Thyroid gland (tissue), 4 donors: ENCODE measurements at regions not wholly inside any gene's neighbourhood (a gene's known extent, or its start where the extent isn't known, plus 50 kb on each side); places are given as distances from the start of the nearest gene placed in this dataset.

Experiments used
- DNase-seq, 2 donors: peaks; one replicate each; pipeline ENCODE4 v3.0.0-alpha.2; 2019
- H3K27ac ChIP-seq, 3 donors: fragments of 200-600 bp; sonication (generic); 1 replicate in 2 of 3; 2 replicates in 1 of 3; pipeline ENCODE4 v1.5.1; 2016 to 2019; ENCODE audit warnings: mild to moderate bottlenecking in 1 of 3, moderate library complexity in 1 of 3
- H3K27me3 ChIP-seq: fragments of 200-600 bp; sonication (generic); one replicate; pipeline ENCODE4 v1.5.1; 2019
- H3K36me3 ChIP-seq, 2 donors: fragments of 200-600 bp; sonication (generic); one replicate each; pipeline ENCODE4 v1.5.1; 2016 to 2019
- H3K4me1 ChIP-seq, 2 donors: fragments of 200-600 bp; sonication (generic); one replicate each; pipeline ENCODE4 v1.5.1; 2017 to 2019
- H3K4me3 ChIP-seq, 3 donors: fragments of 200-600 bp; sonication (generic); replicated peaks in 1 of 3; 1 replicate in 2 of 3; 2 replicates in 1 of 3; pipeline ENCODE4 v1.5.1; 2016; ENCODE audit warnings: mild to moderate bottlenecking in 1 of 3
- H3K9me3 ChIP-seq: fragments of 200-600 bp; sonication (generic); one replicate; pipeline ENCODE4 v1.5.1; 2017
- POLR2A ChIP-seq, 2 donors: fragments of 450-650 bp; IDR thresholded peaks; one replicate each; pipeline ENCODE4 v1.6.1; 2017; ENCODE audit warnings: antibody characterized with exemption in 2 of 2, mild to moderate bottlenecking in 2 of 2, moderate library complexity in 1 of 2
- WGBS, 2 donors: methylation state at CpG; one replicate each; pipeline ENCODE4 v1.1.5; 2017; 5-methylcytosine and 5-hydroxymethylcytosine counted together
- intact Hi-C: fragments of 100-400 bp; cut with DNase I; formaldehyde crosslinking; loops from one replicate; pipeline ENCODE4 v1.15.1; 2023
- TF ChIP-seq, protein P1 (sequence below), 6 experiments: fragments of 200-600 bp in 3 of 6; fragments of 450-650 bp in 3 of 6; sonication (generic) in 3 of 6; IDR thresholded peaks; one replicate each; pipeline ENCODE4 v1.5.1; 2016 to 2019; ENCODE audit warnings: antibody characterized with exemption in 6 of 6, mild to moderate bottlenecking in 2 of 6, inconsistent platforms in 1 of 6, moderate library complexity in 1 of 6

DNA sequence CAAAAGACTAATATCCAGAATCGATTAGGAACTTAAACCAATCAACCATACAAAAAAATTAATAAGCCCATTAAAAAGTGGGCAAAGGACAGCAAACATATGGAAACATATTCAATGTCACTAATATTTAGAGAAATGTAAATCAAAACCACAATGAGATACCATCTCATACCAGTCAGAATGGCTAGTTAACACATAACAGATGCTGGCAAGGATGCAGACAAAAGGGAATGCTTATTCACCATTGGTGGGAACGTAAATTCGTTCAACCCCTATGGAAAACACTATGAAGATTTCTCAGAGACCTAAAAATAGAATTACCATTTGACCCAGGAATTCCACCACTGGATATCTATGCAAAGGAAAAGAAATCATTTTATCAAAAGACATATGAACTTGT is 468.2 kb upstream of the ST6GAL2 start:
- H3K27me3 ChIP-seq: no peaks in the 10 kb centered on the region
- H3K4me1 ChIP-seq: peaks cover 17 to 32% of the 10 kb centered on the region in 2 donors
- no peak overlapping the region for H3K4me3 ChIP-seq
- H3K27ac ChIP-seq: no peak overlapping the region
- intact Hi-C loops: no loop called here
- TF ChIP-seq POLR2A (IDR thresholded peaks at IDR 0.05): no peak
- TF ChIP-seq, protein P1, sequence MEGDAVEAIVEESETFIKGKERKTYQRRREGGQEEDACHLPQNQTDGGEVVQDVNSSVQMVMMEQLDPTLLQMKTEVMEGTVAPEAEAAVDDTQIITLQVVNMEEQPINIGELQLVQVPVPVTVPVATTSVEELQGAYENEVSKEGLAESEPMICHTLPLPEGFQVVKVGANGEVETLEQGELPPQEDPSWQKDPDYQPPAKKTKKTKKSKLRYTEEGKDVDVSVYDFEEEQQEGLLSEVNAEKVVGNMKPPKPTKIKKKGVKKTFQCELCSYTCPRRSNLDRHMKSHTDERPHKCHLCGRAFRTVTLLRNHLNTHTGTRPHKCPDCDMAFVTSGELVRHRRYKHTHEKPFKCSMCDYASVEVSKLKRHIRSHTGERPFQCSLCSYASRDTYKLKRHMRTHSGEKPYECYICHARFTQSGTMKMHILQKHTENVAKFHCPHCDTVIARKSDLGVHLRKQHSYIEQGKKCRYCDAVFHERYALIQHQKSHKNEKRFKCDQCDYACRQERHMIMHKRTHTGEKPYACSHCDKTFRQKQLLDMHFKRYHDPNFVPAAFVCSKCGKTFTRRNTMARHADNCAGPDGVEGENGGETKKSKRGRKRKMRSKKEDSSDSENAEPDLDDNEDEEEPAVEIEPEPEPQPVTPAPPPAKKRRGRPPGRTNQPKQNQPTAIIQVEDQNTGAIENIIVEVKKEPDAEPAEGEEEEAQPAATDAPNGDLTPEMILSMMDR (IDR thresholded peaks at IDR 0.05): no peak
- no peak for DNase-seq
- no peaks in the 10 kb centered on the region for H3K9me3 ChIP-seq
- no peaks in the 10 kb centered on the region for H3K36me3 ChIP-seq
- WGBS, 2 donors: 80 to 85% methylated on average over 3 of the region's 3 CpGs

DNA sequence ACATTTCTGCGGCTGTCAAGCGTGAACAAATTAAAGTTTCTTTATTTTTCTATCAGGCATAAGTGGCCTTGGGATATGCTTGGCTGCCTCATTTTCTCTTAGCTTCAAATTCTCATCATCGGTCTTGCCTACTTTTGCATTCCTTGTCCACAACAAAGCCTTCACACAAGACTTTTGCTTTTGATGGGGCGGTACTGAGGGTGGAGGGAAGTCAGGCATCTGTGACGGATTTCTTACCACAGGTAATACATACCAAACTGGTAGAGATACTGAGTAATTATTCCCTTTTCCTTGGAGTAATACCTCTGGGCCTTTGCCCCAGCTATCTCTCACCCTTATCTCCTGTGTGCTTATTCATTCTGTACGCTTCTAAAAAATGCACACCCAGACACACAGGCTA is 468.3 kb upstream of the RGPD4 start:
- no peak overlapping the region for H3K4me3 ChIP-seq
- 25 to 55% methylated on average over 6 of the region's 6 CpGs for WGBS, 2 donors
- H3K27me3 ChIP-seq: no peaks in the 10 kb centered on the region
- peak overlapping the region; percentile 76 to 87 (median 82) for H3K27ac ChIP-seq
- TF ChIP-seq, protein P1 (IDR thresholded peaks at IDR 0.05): peak in 1 of 6 experiments; percentile 3
- TF ChIP-seq POLR2A (IDR thresholded peaks at IDR 0.05): peak in 1 of 2 donors; percentile 24
- H3K36me3 ChIP-seq: no peaks in the 10 kb centered on the region
- H3K4me1 ChIP-seq: peaks cover 31 to 55% of the 10 kb centered on the region in 2 donors
- intact Hi-C loops: no loop called here
- H3K9me3 ChIP-seq: no peaks in the 10 kb centered on the region
- peak; percentile 77 to 78 for DNase-seq

DNA sequence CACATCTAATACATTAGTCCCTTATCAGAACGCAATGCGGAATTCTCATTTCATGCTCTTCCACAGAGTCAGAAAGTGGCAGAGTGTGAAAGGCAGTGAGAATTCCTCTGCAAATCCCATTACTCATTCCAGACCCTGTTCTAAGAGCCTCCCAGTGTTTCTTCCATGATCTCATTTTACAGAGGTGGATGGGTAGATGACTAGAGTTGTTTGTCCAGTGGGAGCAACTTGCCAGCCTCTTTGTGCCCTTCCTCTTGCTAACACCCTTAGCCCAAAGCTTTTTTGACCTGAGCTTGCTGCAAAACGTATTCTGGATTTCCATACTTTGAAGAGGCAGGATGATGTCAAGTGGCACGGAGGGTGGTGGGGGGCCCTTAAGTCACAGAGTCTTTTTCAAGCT is 467.7 kb upstream of the RGPD4 start:
- WGBS, 2 donors: 69 to 77% methylated on average over 4 of the region's 4 CpGs
- Histone ChIP-seq H3K9me3 (no peaks in the 10 kb centered on the region), H3K4me3 (no peak overlapping the region), H3K4me1 (peaks cover 35 to 59% of the 10 kb centered on the region in 2 donors), H3K27me3 (no peaks in the 10 kb centered on the region), H3K36me3 (no peaks in the 10 kb centered on the region), H3K27ac (peak overlapping the region; percentile 76 to 87 (median 82))
- TF ChIP-seq, protein P1 (IDR thresholded peaks at IDR 0.05): no peak
- no peak for TF ChIP-seq POLR2A (IDR thresholded peaks at IDR 0.05)
- intact Hi-C loops: no loop called here
- peak in 1 of 2 donors; percentile 23 for DNase-seq

DNA sequence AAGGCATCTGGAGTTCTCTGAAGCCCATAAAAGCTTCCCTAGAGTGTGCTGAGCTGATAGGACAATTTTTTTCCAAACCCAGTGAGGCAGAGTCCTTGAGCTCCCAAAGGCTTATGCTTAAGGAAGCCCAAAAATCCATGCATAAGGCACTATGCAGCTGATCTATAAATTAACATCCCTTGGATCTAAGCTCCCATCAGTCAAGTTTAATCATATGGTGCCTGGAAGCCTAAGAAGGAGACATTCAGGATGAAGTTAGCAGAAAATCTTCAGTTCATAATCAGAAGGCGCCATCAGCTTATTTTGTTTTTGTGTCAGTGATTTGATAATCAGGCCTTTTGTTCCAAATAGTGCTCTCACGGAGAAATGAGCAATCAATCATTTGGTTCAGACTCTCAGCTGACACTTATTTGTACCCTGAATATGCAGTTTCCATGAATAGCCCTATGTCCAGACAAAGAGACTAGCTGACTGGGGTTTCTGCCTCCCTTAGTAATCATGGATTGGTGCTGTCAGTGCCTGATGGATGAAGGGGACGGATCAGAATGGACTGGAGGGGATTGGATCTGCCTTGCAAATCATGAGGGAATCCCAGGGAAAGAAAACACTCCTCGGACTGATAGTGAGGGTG is 464.8 kb upstream of the RGPD4 start:
- Histone ChIP-seq H3K4me3 (no peak overlapping the region), H3K27me3 (no peaks in the 10 kb centered on the region), H3K4me1 (peaks cover 49 to 52% of the 10 kb centered on the region in 2 donors), H3K9me3 (no peaks in the 10 kb centered on the region), H3K27ac (peak overlapping the region in 2 of 3 donors; percentile 68 to 82), H3K36me3 (no peaks in the 10 kb centered on the region)
- WGBS, 2 donors: 87 to 88% methylated on average over 4 of the region's 4 CpGs
- no peak for DNase-seq
- intact Hi-C loops: loop anchor here (10.0 kb wide), 1 partner anchor 143 kb away; no protein-coding TSS in a partner anchor
- TF ChIP-seq, protein P1 (IDR thresholded peaks at IDR 0.05): no peak
- TF ChIP-seq POLR2A (IDR thresholded peaks at IDR 0.05): no peak

DNA sequence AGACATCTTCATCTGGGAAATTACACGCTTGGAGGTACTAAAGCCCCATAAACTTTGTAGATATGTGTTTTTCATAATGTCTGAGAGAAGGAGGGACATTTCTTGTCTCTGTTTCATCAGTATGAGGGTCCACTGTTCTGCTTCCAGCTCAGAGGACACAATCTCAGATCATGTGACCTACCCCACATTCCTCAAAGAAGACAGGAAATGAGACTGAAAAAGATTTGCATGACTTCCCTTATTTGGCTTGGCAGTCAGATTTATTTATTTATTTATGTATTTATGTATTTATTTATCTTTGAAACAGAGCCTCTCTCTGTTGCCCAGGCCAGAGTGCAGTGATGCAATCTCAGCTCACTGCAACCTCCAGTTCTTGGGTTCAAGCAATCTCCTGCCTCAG is 463.7 kb upstream of the RGPD4 start:
- Histone ChIP-seq H3K9me3 (no peaks in the 10 kb centered on the region), H3K4me3 (no peak overlapping the region), H3K4me1 (peaks cover 40 to 41% of the 10 kb centered on the region in 2 donors), H3K27me3 (no peaks in the 10 kb centered on the region), H3K27ac (peak overlapping the region in 2 of 3 donors; percentile 14 to 82), H3K36me3 (no peaks in the 10 kb centered on the region)
- intact Hi-C loops: loop anchor here (10.0 kb wide), 1 partner anchor 142 kb away; no protein-coding TSS in a partner anchor
- TF ChIP-seq, protein P1 (IDR thresholded peaks at IDR 0.05): no peak
- no peak for TF ChIP-seq POLR2A (IDR thresholded peaks at IDR 0.05)
- 92 to 96% methylated on average over 1 of the region's 1 CpG for WGBS, 2 donors
- no peak for DNase-seq
